ENCODE measurements at regions not wholly inside any gene's neighbourhood (a gene's known extent, or its start where the extent isn't known, plus 50 kb on each side); places are given as distances from the start of the nearest gene placed in this dataset.

DNA sequence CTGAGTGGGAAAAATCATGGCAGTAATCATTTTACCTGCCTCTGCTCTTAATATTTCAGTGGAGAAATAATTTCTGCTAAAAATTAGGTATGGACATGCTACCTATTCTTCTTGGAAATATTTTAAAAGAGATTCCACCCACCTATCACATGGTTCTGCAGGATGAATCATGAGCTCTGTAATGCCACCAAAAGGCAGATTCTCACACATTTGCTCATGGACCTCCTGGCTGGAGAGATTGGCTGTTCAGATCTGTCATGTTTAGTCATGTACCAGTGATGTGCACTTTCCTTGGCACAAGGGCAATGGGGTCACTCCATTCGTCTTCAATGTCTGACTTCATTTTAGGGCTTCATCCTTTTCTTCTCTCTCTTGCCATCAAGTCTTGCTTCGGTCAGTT, 101.8 kb upstream of the MBNL2 start:
- TF ChIP-seq EZH2phosphoT487 (IDR thresholded peaks at IDR 0.05; ENCODE audit: insufficient read depth, low read depth) (no peak), EZH2 (IDR thresholded peaks at IDR 0.05; ENCODE audit: insufficient read depth, poor library complexity, severe bottlenecking) (no peak)

Measured in GM23248 (cell line).